ENCODE measurements at regions not wholly inside any gene's neighbourhood (a gene's known extent, or its start where the extent isn't known, plus 50 kb on each side); places are given as distances from the start of the nearest gene placed in this dataset.
"Not testable (repeated sequence)": the region's sequence is repeated elsewhere in the genome, so short reads cannot be mapped to it uniquely, and the experiment has no call there.

DNA sequence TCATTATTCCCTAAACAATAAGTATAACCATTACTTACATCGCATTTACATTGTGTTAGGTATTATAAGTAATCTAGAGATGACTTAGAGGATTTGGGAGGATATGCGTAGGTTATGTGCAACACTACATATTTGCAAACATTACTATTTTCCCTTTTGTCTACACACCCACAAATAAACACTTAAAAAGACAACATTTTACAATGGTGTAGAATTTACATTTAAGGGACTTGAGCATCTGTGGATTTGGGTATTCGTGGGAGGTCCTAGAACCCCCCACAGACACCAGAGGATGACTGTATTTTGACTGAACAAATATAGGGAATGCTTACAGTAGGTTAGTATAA, 220.2 kb upstream of the MYO3A start:
- no peak for DNase-seq (ENCODE audit: low spot score)

DNA sequence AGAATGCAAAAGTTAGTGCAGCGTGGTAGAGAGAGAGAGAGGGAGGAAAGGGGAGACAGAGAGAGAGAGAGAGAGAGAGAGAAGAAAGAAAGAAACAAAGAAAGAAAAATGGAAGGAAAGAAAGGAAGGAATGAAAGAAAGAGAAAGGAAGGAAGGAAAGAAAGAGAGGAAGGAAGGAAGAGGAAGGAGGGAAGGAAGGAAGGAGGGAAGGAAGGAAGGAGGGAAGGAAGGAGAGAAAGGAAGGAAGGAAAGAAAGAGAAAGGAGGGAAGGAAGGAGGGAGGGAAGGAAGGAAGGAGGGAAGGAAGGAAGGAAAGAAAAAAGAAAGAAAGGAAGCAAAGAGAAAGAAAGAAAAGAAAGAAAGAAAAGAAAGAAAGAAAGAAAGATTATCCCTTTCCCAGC, 209.8 kb upstream of the MYO3A start:
- no peak for DNase-seq (ENCODE audit: low spot score)

DNA sequence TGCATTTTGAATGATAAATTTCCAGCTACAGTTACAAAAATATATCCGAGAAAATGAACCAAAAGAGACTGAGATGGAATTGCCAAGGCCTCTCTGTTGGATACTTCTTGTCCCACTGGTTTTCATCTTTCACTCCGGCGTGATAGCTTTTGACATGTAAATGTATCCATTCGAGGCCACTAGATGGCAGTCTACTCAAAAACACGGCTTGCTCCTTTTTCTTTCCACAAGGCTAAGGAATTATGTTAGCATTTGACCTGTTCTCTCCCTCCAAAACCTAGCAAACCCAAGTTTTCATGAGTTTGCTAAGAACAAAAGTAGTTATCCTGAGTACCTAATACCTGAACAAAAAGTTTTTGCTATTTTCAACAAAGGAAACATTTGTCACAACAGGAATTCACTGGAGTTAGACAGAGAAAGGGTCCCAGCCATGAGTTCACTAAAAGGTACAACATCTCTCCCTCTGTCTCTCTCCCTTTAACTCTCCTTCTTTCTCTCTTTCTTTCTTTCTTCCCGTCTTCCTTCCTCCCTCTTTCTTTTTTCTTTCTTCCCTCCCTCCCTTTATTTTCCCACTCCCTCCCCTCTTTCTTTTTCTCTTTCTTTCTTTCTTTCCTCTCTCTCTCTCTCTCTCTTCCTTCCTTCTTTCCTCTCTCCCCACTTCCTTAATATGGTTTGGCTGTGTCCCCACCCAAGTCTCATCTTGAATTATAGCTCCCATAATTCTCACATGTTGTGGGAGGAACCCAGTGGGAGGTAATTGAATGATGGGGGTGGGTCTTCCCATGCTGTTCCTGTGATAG, 207.9 kb upstream of the MYO3A start:
- DNase-seq (ENCODE audit: low spot score): peak; percentile 66

DNA sequence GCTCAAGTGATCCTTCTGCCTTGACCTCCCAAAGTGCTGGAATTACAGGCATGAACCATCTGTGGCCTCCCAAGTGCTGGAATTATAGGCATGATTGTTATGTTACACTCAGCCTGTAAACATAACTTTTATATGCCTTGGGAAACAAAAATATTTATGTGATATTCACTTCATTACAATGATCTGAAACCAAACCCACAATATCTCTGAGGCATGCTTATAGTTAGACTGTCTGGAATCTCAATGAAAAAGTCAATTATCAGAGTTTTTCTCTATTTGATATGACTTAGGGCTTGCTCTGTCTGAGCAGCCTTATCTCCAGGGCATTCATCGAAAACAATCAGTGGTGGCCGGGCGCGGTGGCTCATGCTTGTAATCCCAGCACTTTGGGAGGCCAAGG, 195.3 kb upstream of the MYO3A start:
- DNase-seq (ENCODE audit: low spot score): no peak

DNA sequence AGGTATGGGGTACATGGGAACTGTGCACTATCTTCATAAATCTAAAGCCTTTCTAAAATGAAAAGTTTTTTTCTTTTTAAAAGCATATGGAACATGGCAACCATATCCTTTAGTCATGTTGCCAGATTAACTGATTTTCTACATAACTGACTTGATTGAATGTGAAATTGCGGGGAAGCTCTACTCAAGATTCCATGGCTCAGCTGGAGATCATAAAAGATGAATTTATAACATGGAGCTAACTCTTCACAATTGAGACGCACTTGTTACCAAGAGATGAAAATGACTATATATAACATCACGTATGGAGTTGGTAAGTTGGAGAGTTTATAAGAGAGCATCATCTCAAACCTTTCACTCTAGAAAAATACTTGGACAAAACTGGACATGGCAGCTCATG, 190.2 kb upstream of the MYO3A start:
- DNase-seq (ENCODE audit: low spot score): no peak

DNA sequence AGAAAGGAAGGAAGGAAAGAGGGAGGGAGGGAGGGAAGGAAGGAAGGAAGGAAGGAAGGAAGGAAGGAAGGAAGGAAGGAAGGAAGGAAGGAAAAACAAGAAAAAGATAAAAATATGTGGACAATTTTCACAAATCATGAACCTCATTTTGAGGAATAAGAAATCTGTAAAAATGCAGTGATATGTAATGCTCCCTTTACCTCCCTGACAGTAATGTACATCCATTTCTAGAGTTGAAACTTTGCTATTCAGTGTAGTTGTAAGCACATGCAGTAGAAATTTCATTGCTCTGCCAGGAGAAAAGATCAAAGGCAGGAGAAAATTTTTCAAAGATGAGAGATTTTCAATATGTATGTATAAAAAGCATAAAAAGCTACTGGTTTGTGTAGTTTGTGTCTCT, 189.5 kb upstream of the MYO3A start:
- DNase-seq (ENCODE audit: low spot score): no peak

DNA sequence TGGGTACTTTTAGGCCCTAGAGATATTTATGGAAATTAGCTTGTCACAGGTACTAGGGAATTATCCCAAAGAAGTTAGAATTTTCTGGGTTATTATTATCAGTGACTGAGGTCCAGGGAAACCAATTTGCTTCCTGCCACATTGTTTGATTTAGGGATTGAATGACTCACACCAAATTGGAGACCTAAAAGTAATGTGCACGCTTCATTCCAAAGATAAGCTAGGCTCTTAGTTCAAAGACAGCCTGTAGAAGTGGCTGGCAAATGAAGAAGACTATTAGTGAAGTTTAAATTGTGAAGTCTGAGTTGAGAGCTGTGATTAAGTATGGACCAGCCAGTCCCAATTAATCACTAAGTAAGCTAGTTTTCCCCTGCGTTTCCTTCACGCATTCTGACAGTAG, 188.1 kb upstream of the MYO3A start:
- peak; percentile 17 for DNase-seq (ENCODE audit: low spot score)

DNA sequence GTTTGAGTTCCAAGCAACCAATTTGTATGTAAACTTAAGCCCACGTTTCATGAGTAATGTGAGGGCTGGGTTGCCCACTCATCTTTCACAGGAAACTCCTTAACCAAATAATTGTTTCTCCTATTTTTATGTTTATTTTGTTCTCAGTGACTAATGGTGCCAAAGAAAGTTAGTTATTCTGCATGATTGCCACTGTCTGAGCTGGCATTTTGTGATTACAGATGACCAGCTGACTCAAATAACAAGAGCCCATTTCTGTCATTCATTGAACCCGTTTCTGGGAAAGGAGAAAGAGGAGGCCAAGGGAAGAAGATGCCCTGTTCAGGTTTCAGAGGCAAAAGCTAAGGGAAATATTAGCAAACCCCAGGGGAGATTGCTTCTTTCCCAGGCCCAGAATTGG, 186.9 kb upstream of the MYO3A start:
- DNase-seq (ENCODE audit: low spot score): peak; percentile 44

DNA sequence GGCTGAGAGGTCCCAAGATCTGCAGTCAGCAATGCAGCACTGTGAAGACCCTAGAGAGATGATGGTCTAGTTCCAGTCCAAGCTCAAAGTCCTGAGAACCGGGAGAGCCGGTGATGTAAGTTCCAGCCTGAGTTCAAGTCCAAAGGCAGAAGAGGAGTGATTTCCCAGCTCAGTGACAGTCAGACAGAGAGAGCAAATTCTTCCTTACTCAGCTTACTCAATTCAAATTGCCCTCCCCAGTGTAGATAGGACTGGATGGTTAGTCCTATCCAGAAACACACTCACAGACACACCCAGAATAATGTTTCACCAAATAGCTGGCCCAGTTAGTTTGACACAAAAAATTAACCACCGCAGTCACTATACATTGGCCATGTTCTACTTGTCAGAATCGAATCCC, 185.5 kb upstream of the MYO3A start:
- no peak for DNase-seq (ENCODE audit: low spot score)

DNA sequence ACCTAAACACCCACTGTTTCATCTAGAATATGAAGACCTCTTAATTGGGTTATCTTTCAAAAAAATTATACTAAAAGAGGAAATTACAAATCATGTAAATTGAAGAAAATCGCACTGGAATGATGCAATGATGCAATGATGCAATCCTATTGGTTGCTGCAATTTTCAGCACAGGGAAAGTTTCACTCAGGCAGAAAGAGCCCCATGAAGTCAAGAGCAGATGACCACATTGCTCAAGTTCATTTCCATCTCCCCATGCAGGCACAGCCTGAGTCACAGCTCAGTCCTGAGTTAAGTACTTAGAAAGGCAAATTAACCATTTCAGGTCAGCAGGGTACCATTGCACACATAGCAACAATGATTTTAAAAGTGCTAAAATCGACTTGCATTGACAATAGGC, 180.3 kb upstream of the MYO3A start:
- peak; percentile 56 for DNase-seq (ENCODE audit: low spot score)

DNA sequence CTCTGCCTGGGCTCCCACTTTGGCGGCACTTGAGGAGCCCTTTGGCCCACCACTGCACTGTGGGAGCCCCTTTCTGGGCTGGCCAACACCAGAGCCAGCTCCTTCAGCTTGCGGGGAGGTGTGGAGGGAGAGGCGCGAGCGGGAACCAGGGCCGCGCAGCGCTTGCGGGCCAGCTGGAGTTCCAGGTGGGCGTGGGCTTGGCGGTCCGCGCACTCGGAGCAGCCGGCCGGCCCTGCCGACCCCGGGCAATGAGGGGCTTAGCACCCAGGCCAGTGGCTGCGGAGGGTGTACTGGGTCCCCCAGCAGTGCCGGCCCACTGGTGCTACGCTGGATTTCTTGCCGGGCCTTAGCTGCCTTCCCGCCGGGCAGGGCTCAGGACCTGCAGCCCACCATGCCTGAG, 178.2 kb upstream of the MYO3A start:
- DNase-seq (ENCODE audit: low spot score): not testable (repeated sequence)

DNA sequence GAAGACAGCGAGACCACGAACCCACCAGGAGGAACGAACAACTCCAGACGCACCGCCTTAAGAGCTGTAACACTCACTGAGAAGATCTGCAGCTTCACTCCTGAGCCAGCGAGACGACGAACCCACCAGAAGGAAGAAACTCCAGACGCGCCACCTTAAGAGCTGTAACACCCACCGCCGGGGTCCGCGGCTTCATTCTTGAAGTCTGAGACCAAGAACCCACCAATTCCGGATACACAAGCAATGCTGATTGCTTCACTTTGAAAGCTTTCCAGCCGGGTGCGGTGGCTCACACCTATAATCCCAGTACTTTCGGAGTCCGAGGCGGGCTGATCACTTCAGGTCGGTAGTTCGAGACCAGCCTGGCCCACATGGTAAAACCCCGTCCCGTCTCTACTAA, 177.2 kb upstream of the MYO3A start:
- DNase-seq (ENCODE audit: low spot score): no peak

DNA sequence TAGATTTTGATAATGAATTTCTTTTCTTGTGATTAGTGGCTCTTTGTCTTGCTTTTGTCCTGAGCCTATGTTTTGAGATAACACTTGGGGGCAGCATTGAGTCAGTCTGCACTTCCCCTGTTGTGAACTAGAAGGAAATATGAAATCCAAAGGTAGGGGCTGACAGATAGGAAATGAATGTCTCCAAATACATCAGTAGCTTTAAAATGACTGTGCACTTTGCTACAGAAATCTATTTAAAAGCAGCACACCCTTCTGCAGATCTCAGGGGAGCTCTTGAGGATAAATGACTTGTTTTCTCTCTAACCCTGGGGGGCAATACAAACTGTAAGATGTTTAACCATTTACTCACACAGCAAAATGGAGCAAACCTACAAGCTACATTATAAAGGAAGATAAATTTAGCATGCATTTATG, 176.0 kb upstream of the MYO3A start:
- DNase-seq (ENCODE audit: low spot score): peak; percentile 55

DNA sequence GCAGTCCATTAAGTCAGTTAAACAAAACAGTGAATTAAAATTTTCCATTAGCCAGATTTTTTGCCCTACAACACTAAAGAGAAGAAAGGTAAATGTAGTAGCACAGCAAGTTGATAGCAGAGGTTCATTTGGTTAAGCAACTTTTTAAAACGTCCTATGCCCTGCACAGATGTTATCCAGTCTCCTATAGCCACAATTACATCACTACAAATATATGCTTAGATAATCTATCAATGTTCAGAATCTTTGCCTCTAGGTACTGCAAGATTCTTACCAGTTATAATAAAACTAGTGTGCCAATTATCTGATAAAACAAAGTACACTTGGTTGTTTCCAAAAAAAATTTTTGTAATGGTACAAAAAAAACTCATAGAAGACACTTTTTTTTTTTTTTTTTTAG, 175.5 kb upstream of the MYO3A start:
- no peak for DNase-seq (ENCODE audit: low spot score)

DNA sequence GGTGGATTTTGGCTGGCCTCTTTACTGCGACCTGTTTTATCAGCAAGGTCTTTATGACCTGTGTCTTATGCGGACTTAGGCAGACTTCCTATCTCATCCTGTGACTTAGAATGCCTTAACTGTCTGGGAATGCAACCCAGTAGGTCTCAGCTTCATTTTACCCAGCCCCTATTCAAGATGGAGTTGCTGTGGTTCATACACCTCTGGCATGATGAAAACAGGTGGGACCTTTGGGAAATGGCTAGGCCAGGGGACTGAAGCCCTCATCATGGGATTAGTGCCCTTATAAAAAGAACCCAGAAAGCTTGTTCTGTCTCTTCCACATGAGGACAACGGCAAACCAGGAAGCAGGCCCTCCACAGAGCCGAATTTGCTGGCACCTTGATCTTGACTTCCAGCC, 172.1 kb upstream of the MYO3A start:
- DNase-seq (ENCODE audit: low spot score): no peak

DNA sequence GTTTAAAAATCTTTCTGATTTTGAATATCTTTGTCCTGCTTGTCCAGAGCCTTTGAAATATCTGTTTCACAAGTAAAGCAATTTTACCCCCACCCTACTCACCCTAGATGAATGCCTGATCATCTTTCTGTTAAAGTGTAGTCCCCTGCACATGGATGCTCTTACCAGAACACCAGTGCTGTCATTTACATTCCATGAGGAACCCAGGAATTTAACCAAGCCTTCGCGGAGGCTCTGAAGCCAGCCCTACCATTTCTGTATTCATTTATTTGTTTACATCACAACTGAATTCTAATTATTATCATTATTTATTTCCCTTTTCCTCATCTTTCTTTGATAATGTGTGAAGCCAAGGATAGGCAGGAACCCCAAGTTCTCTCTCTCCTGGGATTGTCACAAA, 167.8 kb upstream of the MYO3A start:
- DNase-seq (ENCODE audit: low spot score): no peak

DNA sequence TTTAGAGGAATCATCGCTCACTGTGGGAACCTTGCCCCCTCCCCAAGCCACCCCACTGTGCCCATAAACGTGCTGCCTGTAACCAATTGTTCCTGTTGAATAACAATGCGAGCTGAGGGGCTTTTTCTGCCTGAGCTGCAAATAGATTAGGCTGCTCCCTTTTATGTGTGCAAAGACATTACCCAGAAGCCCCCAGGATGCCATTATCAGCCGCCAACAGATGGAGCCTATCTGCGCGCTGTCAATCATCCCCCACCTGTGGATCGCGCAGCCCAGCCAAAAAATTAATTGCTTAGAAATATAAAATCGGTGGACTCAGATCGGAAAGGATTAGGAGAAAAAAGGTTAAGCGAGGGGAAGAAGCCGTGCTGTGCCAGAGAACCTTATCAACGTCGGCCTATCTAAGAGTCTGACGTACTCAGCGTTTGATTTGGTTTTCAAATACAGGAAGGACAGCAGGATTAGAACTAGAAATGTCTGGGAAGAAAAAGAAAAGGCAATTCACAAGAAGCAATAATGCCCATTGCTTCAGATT, 167.3 kb upstream of the MYO3A start:
- no peak for DNase-seq (ENCODE audit: low spot score)

DNA sequence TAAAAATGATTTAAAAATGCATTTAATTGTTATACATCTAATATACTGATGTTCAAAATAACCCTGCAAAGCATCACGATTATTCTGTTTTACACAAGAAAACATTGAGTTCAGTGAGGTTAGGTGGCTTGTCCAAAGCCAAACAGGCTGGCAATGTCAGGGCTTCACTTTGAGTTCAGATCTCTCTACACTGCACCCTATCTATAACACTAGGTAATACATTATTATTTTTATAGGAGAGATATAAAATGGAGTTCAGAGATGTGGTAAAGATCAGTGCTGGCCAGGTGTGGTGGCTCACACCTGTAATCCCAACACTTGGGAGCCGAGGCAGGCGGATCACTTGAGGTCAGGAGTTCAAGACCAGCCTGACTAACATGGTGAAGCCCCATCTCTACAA, 165.9 kb upstream of the MYO3A start:
- DNase-seq (ENCODE audit: low spot score): peak; percentile 4

DNA sequence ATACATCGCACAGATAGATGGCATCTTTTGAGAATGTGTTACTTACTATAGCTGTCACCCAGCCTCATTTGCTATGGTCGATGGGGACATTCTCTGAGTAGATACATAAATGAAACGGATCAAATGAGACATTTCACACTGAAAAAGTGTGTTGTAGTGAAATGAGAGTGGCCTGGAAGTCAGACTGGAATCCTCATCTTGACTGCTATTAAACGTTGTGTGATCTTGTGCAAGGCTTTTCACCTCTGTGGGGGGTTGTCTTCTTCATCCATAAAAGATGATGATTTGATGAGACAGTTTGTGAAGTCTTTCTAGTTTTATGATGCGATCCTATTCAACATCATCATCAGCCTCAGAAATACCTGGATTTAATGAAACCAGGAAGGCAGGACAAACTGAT, 155.4 kb upstream of the MYO3A start:
- DNase-seq (ENCODE audit: low spot score): no peak

DNA sequence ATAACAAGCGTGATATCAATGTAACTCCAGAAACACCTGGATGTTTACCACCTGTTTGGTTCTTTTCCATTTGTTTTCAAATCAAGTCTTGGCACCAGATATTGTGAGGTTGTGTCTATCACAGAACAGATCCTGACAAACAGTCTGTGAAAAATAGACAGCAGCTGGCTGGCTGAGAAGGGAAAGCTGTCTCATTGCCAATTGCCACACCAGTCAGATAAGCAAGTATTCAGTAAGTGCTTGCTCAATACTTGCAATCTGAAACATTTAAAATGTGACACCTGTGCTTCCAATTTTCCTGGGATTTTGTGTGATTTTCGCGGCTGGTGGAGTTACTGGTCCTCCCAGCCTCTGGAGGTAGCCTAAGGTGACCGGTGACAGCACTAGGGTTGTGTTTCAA, 147.9 kb upstream of the MYO3A start:
- no peak for DNase-seq (ENCODE audit: low spot score)

DNA sequence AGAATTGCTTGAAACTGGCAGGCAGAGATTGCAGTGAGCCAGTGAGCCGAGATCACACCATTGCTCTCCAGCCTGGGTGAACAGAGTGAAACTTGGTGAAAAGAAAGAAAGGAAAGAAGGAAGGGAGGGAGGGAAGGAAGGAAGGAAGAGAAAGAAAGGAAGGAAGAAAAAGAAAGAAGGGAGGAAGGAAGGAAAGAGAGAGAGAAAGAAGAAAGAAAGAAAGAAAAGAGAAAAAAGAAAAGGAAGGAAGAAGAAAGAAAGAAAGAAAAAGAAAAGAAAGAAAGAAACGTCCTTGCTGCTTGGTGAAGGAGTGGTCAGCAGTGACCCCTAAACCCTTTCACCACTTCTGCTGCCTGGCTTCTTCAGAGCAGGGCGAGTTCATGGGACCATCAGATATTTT, 147.1 kb upstream of the MYO3A start:
- no peak for DNase-seq (ENCODE audit: low spot score)

DNA sequence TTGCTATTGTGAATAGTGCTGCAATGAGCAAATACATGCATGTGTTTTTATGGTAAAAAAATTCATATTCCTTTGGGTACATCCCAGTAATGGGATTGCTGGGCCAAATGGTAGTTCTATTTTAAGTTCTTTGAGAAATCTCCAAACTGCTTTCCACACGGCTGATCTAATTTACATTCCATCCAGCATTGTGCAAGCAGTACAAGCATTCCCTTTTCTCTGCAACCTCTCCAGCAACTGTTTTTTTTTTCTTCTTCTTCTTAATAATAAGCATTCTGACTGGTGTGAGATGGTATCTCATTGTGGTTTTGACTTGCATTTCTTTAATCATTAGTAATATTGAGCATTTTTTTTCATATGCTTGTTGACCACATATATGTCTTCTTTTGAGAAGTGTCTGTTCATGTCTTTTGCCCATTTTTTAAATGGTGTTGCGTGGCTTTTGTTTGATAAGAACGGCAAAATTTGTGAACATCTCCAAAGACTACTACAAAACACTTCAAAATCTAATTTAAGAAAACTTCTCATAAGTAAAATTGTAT, 136.1 kb upstream of the MYO3A start:
- DNase-seq (ENCODE audit: low spot score): no peak

DNA sequence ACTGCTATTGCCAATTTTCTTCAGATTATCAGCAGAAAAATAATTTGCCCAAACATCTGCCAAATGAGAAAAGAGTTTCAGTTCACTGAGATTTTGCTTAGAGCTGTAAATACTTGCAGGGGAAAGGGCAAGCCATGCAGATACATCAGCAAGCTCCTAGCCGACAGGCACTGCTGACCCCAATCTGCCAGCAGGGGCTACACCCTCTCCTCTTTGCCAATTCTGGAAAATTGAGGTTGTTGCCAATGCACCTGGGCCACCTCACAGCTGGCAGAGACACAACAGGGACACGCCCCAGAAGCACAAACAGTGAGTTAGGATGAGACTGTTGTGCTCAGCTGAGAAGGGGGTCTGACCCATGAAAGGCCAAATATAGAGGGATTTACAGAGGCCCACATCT, 129.5 kb upstream of the MYO3A start:
- no peak for DNase-seq (ENCODE audit: low spot score)

DNA sequence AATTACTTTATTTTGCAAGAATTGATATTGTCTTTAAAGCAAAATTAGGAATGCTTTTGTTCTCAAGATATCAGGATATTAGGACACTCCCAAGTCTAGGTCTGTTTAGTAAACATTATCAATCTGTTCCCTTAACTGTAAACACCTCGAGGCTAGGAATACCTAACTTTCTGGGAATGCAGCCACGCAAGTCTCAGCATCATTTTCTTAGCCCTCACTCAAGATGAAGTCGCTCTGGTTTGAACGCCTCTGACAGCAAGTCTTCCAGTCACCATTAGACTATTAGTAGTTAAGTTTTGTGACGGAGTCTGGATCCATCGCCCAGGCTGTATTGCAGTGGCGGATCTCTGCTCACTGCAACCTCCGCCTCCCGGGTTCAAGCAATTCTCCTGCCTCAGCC, 128.0 kb upstream of the MYO3A start:
- DNase-seq (ENCODE audit: low spot score): no peak
